Suppressor macrophage treated with lipopolysaccharide for 4 hours (primary cell): ENCODE measurements at regions not wholly inside any gene's neighbourhood (a gene's known extent, or its start where the extent isn't known, plus 50 kb on each side); places are given as distances from the start of the nearest gene placed in this dataset.

Source experiments
- DNase-seq: peaks from one replicate; pipeline ENCODE4 v3.0.0-alpha.2; 2020

DNA sequence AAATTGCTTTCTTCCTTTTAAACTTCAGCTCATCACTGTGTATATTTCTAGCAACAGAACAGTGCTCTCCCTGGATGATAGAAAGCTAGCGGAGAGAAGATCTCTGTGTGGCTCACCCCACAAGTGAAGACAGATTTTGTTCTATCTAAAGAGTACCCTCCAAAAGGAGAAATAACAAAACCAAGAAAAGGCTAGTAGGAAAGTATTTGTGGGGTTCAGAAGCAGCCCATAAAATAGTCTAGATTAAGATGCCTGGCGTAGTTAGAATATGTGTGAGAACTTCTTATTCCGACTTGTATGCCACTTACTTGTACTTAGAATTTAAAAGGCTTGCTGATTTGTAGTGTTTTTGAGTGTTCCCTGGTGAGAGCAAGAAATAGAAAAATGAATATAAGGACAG lies 214.9 kb upstream of the IL12A start:
- DNase-seq, result no peak

DNA sequence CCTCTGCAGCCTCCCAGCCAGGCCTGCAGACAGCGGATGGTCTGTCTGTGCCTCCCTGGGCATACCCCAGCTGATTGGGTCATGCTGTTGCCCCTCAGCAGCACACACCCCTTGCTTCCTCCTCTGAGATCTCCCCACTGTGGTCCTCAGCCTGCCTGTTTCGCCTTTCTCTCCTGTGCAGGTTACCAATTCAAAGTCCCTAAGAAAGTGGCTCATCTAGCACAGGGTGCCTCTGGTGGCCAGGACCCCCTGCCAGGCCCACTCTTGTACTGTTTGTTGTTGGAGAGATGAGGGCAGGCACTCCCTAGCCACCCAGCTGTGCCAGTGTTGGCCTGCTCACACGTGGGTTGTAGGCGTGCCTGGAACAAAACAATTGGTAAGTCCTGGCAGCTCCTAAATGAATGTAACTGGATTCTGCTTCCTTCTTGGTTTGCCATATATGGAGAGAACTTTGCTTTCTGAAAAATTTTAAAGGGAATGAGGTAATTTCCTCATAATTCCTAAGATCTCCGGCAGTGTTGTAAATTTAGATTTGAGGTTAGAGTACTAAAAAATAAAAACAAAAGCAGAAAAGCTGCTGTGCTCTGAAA lies 213.2 kb upstream of the IL12A start:
- no peak for DNase-seq

DNA sequence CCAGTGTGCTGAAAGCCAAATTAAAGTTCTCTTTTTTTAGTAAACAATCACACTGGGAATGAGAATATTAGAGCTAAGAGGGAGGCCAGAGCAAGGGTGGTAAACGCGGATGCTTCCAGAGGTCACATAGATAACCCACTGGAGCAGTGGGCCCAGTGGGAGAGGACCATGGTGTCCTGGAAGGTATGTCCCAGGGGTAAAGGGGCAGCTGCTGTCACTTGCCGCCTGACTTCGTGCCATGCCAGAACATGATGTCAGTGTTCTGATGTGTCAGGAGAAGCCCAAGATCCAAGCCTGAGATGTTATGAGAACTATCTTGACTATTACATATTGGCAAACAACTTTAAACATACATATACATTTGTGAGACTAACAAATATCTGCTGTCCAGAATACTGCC lies 211.9 kb upstream of the IL12A start:
- no peak for DNase-seq

DNA sequence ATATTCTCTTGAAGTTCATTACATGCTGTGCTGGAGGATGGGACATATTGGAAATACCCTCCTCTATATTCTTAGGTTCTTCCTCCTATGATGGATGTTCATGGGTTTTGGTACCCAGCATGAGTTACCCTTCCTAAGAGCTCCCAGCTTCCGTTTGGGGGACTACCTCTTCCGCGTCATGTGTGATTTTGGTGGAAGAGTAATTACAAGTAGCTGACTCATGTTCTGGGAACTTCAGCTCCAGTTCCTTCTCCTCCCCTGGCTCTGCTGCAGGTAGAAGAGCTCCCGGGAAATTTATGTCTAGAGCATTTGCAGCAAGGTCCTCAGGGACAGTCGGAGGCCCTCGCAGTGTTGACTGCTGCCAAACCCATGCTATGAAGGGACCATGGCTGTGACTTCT lies 208.8 kb upstream of the IL12A start:
- DNase-seq, result no peak

DNA sequence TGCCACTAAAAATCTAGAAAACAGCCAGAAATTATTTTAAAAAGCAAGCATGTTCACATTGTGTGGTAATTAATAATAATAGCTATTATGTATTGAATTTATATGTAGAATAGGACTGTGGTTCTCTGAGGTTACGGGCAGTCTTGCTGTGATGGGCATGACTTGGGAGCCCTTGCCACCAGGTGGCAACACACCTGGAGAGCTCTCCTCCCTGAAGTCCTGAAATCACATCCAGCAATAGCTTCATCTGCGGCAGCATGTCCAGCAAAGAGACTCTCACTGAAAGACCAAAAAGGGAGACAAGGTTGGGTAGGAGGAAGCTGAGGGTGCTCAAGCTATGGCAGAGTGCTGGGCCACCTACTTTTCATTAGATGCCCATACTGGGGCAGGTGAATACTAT lies 206.8 kb upstream of the IL12A start:
- DNase-seq, result no peak

DNA sequence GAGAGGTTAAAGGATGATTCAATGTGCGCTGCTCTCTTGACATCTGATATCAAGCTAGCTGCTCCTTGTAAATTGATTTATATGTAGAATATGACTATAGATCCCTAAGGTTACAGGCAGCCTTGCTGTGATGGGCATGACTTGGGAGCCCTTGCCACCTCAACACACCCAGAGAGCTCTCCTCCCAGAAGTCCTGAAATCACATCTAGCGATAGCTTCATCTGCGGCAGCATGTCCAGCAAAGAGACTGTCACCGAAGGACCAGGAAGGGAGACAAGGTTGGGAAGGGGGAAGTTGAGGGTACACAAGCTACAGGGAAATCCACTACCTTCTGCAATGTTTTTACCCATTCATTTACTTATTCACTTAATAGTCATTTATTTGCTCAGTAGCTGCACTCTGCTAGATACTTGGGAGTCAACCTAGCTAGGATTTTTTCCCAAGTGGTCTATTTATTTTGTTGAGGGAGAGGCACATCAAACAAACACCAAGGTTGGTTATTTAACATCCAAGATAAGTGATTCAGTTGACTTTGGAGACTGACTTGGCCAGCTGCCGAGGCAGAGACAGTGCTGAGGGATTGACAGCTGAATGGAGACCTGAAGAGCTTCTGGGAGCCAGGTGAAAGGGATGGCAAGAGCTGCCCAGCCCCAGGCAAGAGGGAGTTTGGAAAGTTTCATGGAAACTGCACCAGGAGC lies 205.8 kb upstream of the IL12A start:
- DNase-seq, result no peak

DNA sequence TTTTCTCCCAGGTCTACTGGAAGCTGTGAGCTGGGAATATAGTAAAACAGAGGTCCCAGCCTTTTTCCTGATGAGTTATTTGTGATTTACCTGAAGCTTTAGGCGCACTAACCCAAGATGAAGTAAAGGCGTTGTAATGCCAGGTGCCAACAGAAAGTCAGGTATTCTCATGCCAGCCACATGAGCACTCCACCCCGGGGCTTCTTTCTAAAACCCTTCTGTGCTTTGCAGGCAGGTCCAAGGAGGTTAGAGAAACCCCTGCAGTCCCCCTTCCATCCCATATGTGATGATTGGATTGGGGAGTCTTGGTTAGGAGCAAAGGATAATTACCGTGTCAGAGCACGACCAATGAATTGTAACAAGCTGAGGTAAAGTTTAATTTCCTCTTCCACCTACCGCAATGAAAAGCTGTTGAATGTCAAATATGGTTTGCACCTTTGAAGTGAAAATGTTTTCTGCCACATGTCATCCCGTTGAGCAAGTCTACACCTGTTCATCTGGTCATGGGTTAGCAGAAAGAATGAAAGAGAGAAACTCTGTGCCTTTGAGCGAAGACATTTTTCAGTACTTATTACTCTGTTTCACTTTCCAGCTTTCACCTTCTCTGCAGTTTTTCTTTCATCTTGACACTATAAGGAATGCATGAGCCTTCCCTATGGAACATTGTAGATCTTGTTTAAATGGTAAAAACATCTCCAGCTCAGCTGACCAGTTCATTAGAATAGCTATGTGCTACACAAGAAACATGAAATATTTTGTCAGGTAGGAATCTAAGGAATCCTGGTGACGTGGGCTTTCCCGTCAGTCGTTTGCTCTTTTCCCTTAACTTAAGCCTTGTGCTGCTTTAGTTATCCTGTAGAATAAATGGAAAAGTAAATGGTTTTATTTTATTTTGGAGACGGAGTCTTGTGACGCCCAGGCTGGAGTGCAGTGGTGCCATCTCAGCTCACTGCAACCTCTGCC lies 204.6 kb upstream of the IL12A start:
- no peak for DNase-seq

DNA sequence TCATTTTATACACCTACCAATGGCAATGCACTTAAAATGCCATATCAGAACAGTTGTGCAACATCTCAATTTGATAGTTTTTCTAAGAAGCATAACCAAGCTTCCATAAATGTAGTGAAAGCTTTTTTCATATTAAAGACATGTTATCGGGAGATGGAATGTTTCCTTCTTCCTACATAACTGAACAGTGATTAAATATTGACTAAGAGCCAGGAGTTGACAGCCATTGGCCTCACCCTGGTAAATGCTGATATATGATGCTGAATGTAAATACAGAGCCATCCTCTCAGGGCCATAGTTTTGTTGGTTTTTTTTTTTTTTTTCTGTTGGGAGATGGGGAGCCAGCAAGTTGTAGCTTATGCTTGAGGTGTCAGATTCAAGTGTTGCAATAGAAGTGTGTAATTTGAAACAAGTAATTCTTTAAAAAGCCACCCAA lies 203.3 kb upstream of the IL12A start:
- no peak for DNase-seq

DNA sequence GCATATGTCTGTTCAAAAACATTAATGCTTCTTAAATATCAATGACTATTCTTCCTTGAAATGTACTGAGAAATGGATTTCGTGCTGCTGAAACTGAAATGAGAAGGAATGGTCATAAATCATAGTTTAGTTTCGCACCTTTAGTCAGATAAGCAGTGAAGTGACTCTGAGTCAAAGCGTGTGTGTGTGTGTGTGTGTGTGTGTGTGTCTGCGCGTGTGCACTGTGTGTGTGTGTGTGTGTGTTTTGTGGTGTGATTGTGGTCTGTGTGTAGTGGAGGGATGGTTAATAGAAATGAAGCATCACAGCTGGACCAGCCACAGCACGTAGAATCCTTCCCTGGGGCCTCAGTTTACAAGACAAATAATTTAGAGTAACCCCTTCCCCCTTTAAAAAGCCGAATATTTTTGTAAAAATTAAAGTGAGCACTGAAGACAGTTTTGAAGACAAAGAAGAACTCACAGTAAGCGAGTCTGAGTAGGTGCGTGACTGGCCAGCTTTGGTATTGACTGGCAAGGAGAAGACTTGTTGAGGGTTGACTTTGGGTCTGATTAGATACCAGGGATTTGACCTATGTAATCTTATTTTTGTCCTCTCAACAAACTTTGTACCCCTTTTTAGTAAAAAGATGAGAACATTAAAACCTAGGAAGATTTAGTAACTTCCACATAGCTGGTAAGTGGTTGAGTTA lies 202.0 kb upstream of the IL12A start:
- DNase-seq, result no peak

DNA sequence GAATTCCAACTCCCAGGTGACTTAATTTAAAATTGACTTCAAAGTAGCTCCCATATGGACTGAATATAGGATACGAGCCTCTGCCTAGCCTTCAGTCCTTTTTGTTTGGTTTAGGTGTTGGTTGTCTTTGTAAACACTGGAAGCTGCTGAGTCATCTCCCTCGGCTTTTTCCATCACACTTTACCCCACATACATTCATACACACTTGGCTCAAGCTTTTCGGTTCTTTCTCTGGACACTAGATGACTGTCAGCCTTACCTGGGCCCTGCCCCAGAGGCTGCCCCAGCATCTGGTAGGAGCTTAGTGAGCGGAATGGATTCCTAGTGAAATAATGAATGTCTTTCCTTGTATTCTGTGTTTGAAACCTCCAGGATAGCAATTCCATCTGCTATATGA lies 201.5 kb upstream of the IL12A start:
- DNase-seq, result no peak

DNA sequence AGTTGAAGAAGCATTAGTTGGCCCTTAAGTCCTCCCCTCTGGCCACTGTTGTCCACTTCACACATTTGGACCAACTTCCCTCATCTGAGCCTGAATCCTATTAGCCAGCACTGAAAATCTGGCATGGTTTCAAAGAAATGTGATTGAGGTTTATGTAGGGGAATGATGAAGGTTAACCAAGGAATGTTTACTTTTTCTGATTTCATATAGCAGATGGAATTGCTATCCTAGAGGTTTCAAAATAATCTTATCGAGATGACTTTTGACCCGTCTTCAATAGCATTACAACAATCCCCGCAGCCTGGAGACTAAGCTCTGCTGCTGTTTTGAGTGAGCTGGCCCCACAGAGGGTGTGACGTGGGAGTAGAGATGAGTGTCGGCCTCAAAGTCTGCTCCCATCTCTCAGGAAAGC lies 200.8 kb upstream of the IL12A start:
- DNase-seq, result no peak

DNA sequence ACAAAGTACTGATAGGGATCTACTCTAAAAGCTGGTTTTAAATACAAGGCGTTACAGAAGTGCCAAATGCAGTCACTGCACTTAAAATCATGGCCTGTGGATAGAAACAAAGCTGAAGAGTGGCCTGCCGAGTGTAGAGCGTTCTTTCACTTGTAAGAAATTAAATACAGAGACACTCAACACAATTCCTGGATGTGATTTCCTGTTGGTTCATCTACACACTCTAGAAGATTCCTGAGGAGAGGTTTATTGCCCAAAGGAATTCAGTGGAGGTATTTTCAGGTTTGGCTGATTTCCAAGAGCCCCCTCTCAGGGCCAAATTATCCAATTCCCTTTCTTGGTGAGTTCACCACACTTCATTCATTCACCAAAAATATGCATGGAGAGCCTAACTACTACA lies 200.3 kb upstream of the IL12A start:
- no peak for DNase-seq

DNA sequence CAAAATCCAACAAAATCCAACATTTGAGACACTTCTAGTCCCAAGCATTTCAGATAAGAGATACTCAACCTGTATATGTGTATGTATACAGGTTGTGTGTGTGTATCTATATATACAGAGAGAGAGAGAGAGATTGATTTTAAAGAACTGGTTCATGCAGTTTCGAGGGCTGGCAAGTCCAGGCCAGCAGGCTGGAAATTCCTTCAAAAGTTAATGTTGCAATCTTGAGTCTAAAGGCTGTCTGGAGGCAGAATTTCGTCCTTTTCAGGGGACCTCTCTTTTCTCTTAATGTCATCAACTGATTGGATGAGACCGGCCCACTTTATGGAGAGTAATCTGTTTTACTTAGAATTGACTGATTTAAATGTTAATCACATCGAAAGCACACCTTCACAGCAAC lies 199.6 kb upstream of the IL12A start:
- DNase-seq, result no peak

DNA sequence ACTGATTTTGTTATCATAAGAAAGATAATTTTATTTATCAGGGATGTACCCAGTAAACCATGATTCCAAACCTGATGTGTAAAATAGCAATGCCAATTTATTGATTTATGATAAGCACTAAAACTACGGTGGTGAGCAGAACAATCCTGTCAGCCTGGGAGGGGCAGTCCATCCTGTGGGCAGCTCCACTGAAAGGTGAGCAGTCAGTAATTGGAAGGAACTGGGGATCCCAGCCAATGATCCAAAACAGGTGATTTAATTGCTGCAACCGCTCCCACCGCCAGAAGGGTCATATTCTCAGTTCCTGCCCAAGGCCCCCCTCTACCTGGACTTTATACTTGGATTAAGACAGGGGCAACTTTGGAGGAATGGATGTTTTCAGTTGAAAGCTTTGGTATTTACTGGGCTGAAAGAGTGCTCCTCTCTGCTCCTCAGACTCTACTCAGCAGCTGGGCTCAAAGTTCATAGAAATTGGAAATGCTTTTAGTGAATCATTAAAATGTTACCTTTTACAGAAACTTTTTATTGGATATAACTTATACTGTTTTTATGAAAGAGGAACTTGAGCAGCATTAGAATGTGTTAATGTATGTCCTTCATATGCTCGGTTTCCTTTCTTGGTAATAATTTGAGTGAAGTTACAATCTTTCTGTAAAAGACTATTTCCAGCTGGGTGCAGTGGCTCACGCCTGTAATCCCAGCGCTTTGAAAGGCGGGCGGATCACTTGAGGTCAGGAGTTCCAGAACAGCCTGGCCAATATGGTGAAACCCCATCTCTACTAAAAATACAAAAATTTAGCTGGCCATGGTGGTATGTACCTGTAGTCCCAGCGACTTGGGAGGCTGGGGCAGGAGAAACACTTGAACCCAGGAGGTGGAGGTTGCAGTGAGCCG lies 198.6 kb upstream of the IL12A start:
- no peak for DNase-seq

DNA sequence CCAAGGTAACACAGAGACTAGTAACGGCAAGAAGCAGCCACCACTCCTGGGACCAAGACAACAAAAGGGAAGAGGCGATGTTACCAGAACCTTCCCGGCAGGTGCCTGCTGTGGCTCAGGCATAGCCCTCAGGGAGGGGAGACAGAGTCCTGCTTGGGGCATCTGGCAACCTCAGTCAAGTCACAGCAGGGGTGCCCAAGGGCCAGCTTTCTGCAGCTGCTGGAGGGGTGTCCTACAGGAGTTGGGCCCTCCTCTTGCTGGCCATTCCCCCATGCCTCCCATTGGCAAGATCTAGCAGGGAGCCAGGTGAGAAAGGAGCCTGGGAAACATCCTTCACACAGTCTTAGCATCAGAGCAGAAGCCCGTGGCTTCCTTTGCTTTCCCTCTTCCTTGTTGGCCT lies 197.3 kb upstream of the IL12A start:
- no peak for DNase-seq

DNA sequence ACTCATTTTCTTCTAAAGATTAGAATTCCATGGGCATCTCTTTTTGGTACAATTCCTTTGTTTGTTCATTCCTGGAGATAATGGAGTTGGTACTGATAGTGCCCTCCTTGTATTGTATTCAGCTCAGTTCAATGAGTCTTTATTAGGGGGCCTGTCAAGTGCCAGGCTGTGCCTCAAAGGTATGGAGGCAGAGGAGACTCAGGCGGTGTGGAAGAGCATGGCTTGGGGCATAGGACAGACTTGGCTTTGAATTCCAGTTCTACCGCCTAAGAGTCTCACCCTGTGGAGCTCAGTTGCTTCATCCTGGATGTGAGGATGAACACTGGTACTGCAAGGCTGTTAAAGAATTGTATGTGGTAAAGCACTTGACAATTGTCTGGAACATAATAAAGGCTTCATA lies 196.6 kb upstream of the IL12A start:
- DNase-seq, result no peak

DNA sequence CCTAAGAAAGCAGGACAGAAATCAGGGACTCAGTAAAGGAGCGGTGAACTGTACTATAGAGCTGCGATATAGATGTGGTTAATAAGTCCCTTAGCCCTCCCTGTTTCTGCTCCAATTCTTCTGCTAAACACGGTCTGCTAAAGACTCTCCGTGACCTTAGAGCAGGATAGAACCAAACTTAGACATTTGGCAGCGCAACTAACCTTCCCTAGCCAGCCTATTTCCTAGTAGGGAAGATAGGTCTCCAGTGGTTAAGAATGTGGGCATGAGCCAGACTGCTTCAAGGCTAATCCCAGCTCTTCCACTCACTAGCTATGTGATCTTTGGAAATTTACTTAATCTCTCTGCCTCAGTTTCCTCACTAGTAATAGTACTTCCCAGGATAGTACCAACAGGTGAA lies 193.6 kb upstream of the IL12A start:
- DNase-seq, result no peak

DNA sequence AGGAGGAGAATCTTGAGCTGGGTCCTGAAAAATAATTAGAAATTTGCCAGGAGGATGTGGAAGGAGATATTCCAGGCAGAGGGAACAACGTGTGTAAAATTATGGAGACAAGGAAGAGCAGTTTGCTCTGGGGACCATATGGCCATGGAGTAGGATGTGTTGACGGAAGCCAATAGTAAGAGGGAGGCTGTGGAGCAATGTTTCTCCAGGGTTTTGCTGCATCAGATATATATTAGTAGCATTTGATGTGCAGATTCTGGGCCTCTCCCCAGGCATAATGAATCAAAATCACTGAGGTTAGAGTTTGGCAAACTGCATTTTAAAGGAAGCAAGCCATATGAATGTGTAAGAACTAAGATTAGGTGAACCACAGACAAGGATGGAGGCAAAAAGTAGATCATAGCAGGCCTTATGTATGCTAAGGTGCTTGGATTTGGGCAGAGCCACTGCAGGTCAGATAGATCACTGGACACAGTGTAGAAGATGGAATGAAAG lies 192.9 kb upstream of the IL12A start:
- no peak for DNase-seq

DNA sequence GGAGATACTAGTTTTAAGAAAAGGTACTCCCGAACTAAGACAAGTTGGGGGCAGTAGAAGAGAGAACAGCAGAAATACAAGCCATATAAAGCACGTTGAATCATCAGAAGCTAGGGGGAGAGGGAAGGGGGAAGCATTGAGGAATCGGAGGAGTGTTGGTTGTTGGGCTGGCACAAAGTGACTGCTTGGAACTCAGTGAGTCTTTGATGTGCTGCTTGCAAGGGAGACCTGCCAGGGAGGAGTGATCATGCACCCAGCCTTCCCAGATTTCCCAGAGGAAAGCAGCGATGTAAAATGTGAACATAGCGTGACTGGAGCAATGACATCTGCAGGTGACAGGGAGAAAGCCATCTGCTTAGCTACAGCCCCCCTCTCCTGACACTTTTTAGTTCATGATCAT lies 192.4 kb upstream of the IL12A start:
- DNase-seq, result no peak

DNA sequence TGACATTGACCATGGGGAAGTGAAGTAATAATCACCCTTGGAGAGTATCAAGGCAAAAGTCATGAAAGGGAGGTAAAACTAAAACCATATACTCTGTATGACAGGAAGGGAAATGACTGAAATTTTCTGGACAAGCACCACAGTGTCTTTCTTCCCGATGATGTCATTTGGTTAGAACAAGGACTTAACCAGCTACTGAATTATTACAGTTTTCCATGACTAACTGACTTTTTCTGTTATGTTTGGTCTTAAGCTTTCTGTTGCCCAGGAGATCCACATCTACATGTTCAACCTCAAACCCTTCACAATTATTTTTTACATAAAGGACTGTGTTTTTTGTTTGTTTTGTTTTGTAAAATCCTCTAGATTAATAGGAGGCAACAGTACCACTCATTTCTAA lies 191.9 kb upstream of the IL12A start:
- peak; percentile 3 for DNase-seq

DNA sequence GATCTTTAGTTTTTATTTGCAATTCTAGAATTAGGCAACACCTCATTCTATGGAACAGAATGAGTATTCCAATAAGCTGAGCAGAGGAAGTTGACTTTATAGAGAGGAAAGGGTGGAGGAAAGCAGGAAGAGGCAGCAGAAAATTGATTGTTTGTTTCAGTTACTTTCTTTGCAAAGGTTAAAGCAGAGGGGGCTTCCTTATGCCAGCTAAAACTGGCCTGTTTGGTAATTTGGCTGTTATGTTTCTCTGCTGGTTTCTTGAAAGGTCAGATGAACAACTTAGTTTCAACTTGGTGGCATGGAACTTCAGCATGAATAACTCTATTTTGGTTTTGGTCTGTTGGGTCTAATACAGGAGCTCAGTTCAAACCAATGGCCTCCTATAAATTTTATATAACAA lies 190.9 kb upstream of the IL12A start:
- DNase-seq, result no peak

DNA sequence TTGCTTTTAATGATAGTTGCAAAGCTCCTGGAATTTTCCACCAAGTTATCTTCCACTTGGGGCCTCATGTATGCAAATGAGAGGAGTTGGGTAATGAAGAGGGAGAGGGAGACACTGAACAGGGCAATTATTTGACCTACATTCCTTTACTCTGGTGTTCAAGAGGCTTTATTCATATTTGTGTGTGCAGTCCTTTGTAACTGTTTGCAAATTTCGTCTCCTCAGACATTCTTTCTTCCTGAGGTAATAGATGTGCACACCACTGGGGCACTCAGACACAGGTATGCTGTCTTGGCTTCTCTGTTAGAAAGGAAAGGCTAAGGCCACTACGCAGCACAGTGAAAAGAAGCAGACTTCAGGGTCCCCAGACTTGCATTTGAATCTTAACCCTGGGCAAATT lies 189.7 kb upstream of the IL12A start:
- no peak for DNase-seq
